GM23338 (cell line): ENCODE measurements at regions not wholly inside any gene's neighbourhood (a gene's known extent, or its start where the extent isn't known, plus 50 kb on each side); places are given as distances from the start of the nearest gene placed in this dataset.

Source experiments
- ATAC-seq: fragments of 200-7000 bp; cut with Tn5 transposase; 3 replicates; pipeline ENCODE4 v1.9.1; 2020
- DNase-seq: peaks from one replicate; pipeline ENCODE4 v3.0.0-alpha.2; 2015; ENCODE audit warnings: low spot score
- H2AFZ ChIP-seq: fragments of 200-600 bp; sonication (generic); 2 replicates; pipeline ENCODE4 v1.8.0; 2016; ENCODE audit warnings: antibody characterized with exemption, mild to moderate bottlenecking, moderate library complexity
- H3F3A ChIP-seq: fragments of 200-600 bp; sonication (generic); replicated peaks from 2 replicates; pipeline ENCODE4 v1.8.0; 2017; ENCODE audit warnings: antibody characterized with exemption, mixed run types, low read depth
- H3K27ac ChIP-seq: fragments of 200-600 bp; sonication (generic); 2 replicates; pipeline ENCODE4 v1.6.1; 2016; ENCODE audit warnings: low read depth
- H3K27me3 ChIP-seq: fragments of 200-600 bp; sonication (generic); 2 replicates; pipeline ENCODE4 v1.8.0; 2016; ENCODE audit warnings: mild to moderate bottlenecking, mixed run types, moderate library complexity; ENCODE audit not compliant: insufficient read depth
- H3K36me3 ChIP-seq: fragments of 200-600 bp; sonication (generic); 2 replicates; pipeline ENCODE4 v1.8.0; 2016; ENCODE audit warnings: mild to moderate bottlenecking; ENCODE audit not compliant: insufficient read depth
- H3K4me1 ChIP-seq: fragments of 200-600 bp; sonication (generic); 2 replicates; pipeline ENCODE4 v1.8.0; 2016; ENCODE audit warnings: mild to moderate bottlenecking, moderate library complexity; ENCODE audit not compliant: insufficient read depth
- H3K4me2 ChIP-seq: fragments of 200-600 bp; sonication (generic); 2 replicates; pipeline ENCODE4 v1.7.1; 2017; ENCODE audit warnings: mixed run types
- H3K4me3 ChIP-seq: fragments of 200-600 bp; sonication (generic); 2 replicates; pipeline ENCODE4 v1.6.1; 2016; ENCODE audit warnings: mixed run types
- H3K79me2 ChIP-seq: fragments of 200-600 bp; sonication (generic); replicated peaks from 2 replicates; pipeline ENCODE4 v1.8.0; 2017; ENCODE audit warnings: mild to moderate bottlenecking; ENCODE audit not compliant: insufficient read depth
- H3K9me2 ChIP-seq: fragments of 200-600 bp; sonication (generic); 2 replicates; pipeline ENCODE4 v1.8.0; 2017; ENCODE audit not compliant: insufficient read depth
- H4K20me1 ChIP-seq: fragments of 200-600 bp; sonication (generic); replicated peaks from 2 replicates; pipeline ENCODE4 v1.8.0; 2017; ENCODE audit warnings: mild to moderate bottlenecking; ENCODE audit not compliant: insufficient read depth
- H3K27ac Mint-ChIP-seq: 2 replicates; pipeline ENCODE4 v1.8.0; 2020; ENCODE audit warnings: inconsistent platforms, mild to moderate bottlenecking, moderate library complexity, mixed read lengths
- H3K27me3 Mint-ChIP-seq: 3 replicates; pipeline ENCODE4 v1.8.0; 2022; ENCODE audit warnings: low read depth, mild to moderate bottlenecking, moderate library complexity, mixed read lengths, inconsistent platforms; ENCODE audit not compliant: insufficient read depth, poor library complexity
- H3K36me3 Mint-ChIP-seq: 3 replicates; pipeline ENCODE4 v1.8.0; 2021; ENCODE audit warnings: low read depth, mild to moderate bottlenecking, inconsistent platforms, moderate library complexity, mixed read lengths
- H3K4me1 Mint-ChIP-seq: 3 replicates; pipeline ENCODE4 v1.8.0; 2020; ENCODE audit warnings: mild to moderate bottlenecking, inconsistent platforms, mixed read lengths
- H3K4me3 Mint-ChIP-seq: 3 replicates; pipeline ENCODE4 v1.8.0; 2021; ENCODE audit warnings: moderate library complexity, mild to moderate bottlenecking, inconsistent platforms, mixed read lengths
- H3K9me3 Mint-ChIP-seq: 3 replicates; pipeline ENCODE4 v1.8.0; 2020; ENCODE audit warnings: moderate library complexity, mild to moderate bottlenecking, inconsistent platforms, mixed read lengths
- EZH2 ChIP-seq: fragments of 200-600 bp; sonication (generic); IDR thresholded peaks from one replicate; pipeline ENCODE4 v1.8.0; 2017; ENCODE audit warnings: antibody characterized with exemption, mild to moderate bottlenecking, low read depth; ENCODE audit not compliant: unreplicated experiment
- EZH2phosphoT487 ChIP-seq: fragments of 200-600 bp; sonication (generic); IDR thresholded peaks from one replicate; pipeline ENCODE4 v1.8.1; 2018; ENCODE audit warnings: antibody characterized with exemption; ENCODE audit not compliant: unreplicated experiment
- JUNB ChIP-seq: IDR thresholded peaks from one replicate; pipeline ENCODE4 v1.6.1; 2016; ENCODE audit warnings: antibody characterized with exemption; ENCODE audit not compliant: unreplicated experiment
- NANOG ChIP-seq: IDR thresholded peaks from 2 replicates; pipeline ENCODE4 v1.6.1; 2016; ENCODE audit warnings: antibody characterized with exemption, borderline replicate concordance
- POLR2AphosphoS5 ChIP-seq: IDR thresholded peaks from 2 replicates; pipeline ENCODE4 v1.6.1; 2016; ENCODE audit warnings: antibody characterized with exemption, low read depth
- STAT1 ChIP-seq: IDR thresholded peaks from one replicate; pipeline ENCODE4 v1.6.1; 2016; ENCODE audit warnings: antibody characterized with exemption; ENCODE audit not compliant: unreplicated experiment
- ZNF331 ChIP-seq: fragments of 250-450 bp; sonication (Bioruptor Pico); IDR thresholded peaks from 2 replicates; pipeline ENCODE4 v1.5.0; 2020; ENCODE audit warnings: low read depth, mild to moderate bottlenecking, moderate library complexity
- TF ChIP-seq, protein P1 (sequence below): fragments of 250-450 bp; sonication (Bioruptor Pico); IDR thresholded peaks from 2 replicates; pipeline ENCODE4 v1.5.0; 2020; ENCODE audit warnings: mild to moderate bottlenecking, moderate library complexity
- TF ChIP-seq, protein P2 (sequence below): IDR thresholded peaks from 2 replicates; pipeline ENCODE4 v1.6.1; 2016; ENCODE audit warnings: antibody characterized with exemption

DNA sequence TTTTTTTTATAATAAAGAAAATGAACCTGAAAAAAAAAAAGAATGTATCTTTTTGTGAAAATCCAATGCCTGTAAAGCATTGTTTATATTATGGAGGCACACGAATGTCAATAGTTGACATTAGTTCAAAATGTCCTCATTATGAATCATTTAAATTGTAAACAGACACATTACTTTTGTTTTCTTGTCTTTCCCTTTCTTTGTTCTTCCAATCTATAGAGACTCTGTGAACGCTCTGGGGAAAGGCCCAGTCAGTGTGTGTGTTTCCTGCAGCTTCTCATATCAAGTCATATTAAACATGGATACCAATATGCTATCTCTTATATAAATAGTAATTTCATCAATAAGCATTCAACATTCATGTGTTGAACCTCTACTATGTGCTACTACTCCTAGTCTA, 193.1 kb downstream of the KCTD12 start (continued):
- TF ChIP-seq EZH2 (no peak), ZNF331 (CRISPR knock-in tag) (no peak), POLR2AphosphoS5 (no peak), STAT1 (no peak), EZH2phosphoT487 (no peak)
- TF ChIP-seq, protein P1, sequence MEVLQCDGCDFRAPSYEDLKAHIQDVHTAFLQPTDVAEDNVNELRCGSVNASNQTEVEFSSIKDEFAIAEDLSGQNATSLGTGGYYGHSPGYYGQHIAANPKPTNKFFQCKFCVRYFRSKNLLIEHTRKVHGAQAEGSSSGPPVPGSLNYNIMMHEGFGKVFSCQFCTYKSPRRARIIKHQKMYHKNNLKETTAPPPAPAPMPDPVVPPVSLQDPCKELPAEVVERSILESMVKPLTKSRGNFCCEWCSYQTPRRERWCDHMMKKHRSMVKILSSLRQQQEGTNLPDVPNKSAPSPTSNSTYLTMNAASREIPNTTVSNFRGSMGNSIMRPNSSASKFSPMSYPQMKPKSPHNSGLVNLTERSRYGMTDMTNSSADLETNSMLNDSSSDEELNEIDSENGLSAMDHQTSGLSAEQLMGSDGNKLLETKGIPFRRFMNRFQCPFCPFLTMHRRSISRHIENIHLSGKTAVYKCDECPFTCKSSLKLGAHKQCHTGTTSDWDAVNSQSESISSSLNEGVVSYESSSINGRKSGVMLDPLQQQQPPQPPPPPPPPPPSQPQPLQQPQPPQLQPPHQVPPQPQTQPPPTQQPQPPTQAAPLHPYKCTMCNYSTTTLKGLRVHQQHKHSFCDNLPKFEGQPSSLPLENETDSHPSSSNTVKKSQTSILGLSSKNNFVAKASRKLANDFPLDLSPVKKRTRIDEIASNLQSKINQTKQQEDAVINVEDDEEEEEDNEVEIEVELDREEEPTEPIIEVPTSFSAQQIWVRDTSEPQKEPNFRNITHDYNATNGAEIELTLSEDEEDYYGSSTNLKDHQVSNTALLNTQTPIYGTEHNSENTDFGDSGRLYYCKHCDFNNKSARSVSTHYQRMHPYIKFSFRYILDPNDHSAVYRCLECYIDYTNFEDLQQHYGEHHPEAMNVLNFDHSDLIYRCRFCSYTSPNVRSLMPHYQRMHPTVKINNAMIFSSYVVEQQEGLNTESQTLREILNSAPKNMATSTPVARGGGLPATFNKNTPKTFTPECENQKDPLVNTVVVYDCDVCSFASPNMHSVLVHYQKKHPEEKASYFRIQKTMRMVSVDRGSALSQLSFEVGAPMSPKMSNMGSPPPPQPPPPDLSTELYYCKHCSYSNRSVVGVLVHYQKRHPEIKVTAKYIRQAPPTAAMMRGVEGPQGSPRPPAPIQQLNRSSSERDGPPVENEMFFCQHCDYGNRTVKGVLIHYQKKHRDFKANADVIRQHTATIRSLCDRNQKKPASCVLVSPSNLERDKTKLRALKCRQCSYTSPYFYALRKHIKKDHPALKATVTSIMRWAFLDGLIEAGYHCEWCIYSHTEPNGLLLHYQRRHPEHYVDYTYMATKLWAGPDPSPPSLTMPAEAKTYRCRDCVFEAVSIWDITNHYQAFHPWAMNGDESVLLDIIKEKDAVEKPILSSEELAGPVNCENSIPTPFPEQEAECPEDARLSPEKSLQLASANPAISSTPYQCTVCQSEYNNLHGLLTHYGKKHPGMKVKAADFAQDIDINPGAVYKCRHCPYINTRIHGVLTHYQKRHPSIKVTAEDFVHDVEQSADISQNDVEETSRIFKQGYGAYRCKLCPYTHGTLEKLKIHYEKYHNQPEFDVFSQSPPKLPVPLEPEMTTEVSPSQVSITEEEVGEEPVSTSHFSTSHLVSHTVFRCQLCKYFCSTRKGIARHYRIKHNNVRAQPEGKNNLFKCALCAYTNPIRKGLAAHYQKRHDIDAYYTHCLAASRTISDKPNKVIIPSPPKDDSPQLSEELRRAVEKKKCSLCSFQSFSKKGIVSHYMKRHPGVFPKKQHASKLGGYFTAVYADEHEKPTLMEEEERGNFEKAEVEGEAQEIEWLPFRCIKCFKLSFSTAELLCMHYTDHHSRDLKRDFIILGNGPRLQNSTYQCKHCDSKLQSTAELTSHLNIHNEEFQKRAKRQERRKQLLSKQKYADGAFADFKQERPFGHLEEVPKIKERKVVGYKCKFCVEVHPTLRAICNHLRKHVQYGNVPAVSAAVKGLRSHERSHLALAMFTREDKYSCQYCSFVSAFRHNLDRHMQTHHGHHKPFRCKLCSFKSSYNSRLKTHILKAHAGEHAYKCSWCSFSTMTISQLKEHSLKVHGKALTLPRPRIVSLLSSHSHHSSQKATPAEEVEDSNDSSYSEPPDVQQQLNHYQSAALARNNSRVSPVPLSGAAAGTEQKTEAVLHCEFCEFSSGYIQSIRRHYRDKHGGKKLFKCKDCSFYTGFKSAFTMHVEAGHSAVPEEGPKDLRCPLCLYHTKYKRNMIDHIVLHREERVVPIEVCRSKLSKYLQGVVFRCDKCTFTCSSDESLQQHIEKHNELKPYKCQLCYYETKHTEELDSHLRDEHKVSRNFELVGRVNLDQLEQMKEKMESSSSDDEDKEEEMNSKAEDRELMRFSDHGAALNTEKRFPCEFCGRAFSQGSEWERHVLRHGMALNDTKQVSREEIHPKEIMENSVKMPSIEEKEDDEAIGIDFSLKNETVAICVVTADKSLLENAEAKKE (CRISPR knock-in tag) = no peak

DNA sequence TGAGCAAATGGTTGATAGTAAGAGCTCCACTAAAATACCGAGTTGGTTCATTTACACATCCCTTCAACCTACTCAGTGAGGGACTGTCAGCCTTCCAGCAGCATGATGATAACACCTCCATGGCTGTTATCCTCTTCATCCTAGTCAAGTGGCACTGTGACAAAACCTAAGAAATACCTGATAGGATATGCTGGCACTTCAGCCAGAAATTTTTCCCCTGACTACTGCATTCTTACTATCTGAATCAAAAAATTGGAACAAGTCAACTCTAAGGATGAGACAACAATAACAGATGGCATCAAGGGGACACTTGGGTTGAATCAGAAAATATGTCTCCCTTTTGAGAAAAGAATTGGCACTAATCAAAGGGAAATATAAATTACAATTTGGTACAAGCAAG, 193.9 kb downstream of the KCTD12 start:
- no peak overlapping the region for H3K4me3 ChIP-seq
- H4K20me1 ChIP-seq = no peaks in the 10 kb centered on the region
- H2AFZ ChIP-seq = no peak overlapping the region
- H3K27ac Mint-ChIP-seq = no peak overlapping the region
- peaks cover 2% of the 10 kb centered on the region for H3K27me3 Mint-ChIP-seq
- no peak overlapping the region for H3K4me3 Mint-ChIP-seq
- H3K4me1 ChIP-seq = no peaks in the 10 kb centered on the region
- no peaks in the 10 kb centered on the region for H3K79me2 ChIP-seq
- no peaks in the 10 kb centered on the region for H3K36me3 Mint-ChIP-seq
- H3F3A ChIP-seq = no peaks in the 10 kb centered on the region
- DNase-seq (no peak), ATAC-seq (no peak)
- H3K27me3 ChIP-seq = no peaks in the 10 kb centered on the region
- no peak overlapping the region; the same call in 1 of the 2 replicates for H3K27ac ChIP-seq
- no peaks in the 10 kb centered on the region for H3K9me3 Mint-ChIP-seq
- H3K9me2 ChIP-seq = no peaks in the 10 kb centered on the region
- no peaks in the 10 kb centered on the region for H3K36me3 ChIP-seq
- H3K4me1 Mint-ChIP-seq = peaks cover 5% of the 10 kb centered on the region; the same call in 1 of the 3 replicates
- H3K4me2 ChIP-seq = no peak overlapping the region
- TF ChIP-seq ZNF331 (CRISPR knock-in tag) = no peak
- no peak for TF ChIP-seq POLR2AphosphoS5
- no peak for TF ChIP-seq NANOG
- TF ChIP-seq, protein P2, sequence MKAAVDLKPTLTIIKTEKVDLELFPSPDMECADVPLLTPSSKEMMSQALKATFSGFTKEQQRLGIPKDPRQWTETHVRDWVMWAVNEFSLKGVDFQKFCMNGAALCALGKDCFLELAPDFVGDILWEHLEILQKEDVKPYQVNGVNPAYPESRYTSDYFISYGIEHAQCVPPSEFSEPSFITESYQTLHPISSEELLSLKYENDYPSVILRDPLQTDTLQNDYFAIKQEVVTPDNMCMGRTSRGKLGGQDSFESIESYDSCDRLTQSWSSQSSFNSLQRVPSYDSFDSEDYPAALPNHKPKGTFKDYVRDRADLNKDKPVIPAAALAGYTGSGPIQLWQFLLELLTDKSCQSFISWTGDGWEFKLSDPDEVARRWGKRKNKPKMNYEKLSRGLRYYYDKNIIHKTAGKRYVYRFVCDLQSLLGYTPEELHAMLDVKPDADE = no peak
- no peak for TF ChIP-seq JUNB
- TF ChIP-seq, protein P1 (CRISPR knock-in tag) = no peak
